ENCODE measurements at regions not wholly inside any gene's neighbourhood (a gene's known extent, or its start where the extent isn't known, plus 50 kb on each side); places are given as distances from the start of the nearest gene placed in this dataset.

GRCh38 chr14:101363880-101364391 is 197.4 kb upstream of the DIO3 start:
- no peak for DNase-seq

DNA sequence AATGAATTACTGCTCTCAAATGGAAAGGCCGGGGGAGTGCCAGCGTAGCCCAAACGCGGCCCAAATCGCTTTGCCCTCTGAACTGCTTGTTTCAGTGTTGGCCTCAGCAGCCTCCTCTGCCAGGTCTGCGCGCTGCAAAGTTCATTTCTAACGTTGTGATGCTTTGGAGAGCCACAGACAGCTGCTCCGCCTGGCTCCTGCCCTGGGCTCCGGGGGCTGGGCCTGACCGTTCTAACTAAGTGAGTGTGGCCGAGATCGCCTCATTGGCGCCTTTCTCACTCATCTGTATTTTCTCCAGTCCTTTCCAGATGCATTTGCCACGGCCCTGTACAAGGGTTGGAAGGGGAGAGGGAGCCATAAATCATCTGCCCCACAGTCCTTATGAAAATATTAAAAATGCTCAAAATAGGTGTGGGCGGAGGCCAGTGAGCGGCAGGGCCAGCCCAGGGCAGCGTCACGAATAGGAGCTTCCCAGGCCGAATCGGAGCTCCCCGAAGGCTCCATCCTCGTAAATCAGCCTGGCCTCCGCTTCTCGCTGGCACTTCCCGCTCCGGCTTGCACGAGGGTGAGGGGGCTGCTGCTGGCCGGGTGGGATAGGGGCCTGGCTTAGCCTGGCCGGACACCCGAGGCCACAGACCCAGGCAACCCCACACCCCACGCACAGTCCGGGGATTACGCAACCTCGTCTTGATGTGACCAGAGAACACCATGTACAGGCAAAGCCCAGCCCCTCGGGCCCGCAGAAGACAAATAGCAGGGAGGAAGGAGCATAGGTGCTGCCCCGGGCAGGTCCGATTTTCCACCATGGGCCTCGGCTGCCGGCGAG is 196.6 kb upstream of the DIO3 start:
- DNase-seq = no peak

- no peak for DNase-seq
These were observed 195.8 kb upstream of the DIO3 start for GRCh38 chr14:101365329-101366158.

GRCh38 chr14:101367421-101368261 is 193.7 kb upstream of the DIO3 start:
- no peak for DNase-seq

DNA sequence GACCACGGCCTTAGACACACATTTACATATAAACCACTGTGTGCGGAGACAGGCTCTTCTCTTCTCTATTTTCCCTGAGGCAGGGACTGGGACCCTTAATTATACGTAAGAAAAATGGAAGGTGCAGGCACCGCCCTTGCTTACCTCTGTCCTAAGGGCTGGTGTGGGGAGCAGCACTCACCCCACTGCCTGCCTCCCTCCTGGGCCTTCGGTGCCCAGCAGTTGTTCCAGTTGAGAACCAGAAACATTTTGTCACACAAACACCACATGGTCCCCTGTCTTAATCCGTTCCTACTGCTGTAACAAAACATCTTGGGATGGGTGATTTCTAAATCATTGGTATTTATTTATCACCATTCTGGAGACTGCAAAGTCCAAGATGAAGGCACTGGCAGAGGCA is 192.7 kb upstream of the DIO3 start:
- no peak for DNase-seq

DNA sequence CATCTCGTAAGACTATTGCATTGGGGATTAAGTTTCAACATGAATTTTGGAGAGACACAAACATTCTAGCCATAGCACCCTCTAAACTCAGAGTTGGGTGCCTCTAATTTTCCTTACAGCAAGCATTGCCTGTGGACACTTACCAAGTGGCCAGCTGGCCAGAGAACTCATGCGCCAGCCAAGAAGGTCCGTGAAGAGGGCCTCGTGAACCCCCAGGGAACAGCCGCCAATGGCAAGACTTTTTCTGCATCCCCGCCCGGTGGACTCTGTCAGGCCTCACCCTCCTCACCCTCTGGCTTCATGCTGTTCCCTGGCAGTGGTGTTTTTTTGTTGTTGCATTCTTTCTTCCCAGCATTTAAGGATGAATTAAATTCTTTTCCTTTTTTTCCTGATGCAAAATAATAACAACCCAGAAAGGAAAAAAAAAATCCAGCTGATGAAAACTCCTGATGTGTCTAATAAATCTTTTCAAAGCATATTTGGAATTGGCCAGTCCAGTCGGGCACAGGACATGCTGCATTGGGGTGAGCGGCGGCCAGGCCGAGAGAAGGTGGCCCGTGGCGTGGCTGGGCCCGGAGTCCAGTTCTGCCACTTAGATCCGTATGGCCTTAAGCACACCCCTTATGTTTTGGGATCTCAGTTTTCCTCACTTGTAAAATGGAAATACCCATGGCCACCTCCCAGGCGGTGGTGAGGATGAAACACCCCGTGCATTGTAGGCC is 191.9 kb upstream of the DIO3 start:
- DNase-seq = no peak

- no peak for DNase-seq
These were observed 191.2 kb upstream of the DIO3 start for GRCh38 chr14:101369916-101370592.

DNA sequence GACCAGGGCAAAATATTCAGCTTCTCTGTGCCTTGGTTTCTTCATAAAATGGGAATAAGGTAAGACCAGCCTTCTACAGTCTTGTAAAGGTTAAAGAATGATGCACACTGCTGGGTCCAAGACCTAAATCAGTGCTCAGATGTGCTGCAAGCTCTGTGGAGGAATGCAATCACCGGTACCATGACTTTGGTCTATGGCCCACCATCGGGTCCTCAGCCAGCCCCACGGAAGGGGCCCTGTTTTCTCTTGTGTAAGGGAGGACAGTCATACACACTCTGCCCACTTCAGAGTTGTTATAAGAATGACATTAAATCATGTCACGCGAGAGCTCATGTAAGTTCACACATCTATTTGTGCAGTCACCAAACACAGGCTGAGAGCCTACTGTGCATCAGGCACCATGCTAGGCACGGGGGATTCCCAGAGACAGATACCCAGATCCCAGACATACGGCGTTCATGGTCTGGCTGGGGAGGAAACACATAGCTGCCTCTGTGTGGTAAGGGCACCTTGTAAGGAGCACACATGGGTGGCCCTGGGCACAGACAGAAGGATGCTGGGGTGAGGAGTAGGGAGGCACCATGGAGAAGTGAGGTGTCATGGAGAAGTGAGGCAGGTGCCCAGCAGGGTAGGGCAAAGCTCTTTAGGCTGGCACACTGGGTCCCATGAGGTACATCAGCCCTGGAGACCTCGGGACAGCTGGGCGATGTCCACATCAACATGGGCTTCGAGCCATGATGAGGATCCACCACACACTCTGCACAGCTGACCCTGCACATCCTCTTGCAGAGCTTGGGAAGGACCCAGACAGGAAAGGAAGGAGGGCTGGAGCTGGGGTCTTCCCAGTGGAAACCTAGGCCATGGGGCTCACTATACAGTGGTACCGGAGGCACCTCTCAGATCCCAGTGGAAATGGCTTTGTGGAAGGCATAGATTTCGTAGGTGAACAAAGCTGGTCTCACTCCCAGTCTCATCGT is 190.4 kb upstream of the DIO3 start:
- no peak for DNase-seq

DNA sequence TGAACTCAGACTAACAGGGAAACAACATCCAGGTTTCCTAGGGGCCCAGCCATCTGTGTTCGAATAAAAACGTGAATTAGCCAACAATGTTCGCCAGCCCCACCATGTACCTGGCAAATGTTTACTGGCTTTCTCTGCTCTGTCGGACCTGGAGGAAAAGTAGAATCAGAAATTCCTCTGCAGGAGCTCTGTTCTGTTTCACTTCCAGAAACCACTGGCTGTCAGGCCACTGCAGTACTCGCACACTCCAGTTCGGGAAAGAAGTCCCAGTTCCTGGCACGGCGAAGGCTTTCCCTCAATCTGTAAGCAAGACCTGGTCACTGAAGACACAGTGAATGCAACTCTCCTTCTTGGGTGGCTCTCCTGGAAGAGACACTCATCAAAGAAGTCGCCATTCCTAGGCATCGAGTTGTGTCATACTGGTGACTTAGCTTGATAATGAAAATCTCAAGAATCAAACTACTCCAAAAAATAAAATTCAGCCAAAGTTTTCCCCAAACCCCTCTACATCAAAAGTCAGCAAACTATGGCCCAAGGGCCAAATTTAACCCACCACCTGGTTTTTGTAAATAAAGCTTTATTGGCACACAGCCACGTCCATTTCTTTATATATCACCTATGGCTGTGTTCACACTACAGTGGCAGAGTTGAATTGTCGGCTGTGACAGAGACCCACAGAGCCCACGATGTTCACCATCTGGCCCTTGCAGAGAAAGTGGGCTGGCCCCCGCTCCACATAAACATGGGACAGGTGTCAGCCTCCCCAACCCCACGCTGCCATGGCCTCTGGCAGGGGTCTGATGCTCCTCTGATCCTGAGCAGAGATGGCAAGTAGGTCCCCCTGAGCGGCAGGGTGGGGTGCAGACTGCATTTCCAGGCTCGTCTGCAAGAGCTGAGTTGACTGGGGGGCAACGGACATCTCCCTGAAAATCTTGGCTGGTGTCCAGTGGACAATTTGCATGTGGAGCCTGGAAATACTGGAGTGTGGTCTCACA is 189.2 kb upstream of the DIO3 start:
- DNase-seq = no peak

- no peak for DNase-seq
These were observed 188.2 kb upstream of the DIO3 start for GRCh38 chr14:101372894-101373620.

- no peak for DNase-seq
These were observed 187.5 kb upstream of the DIO3 start for GRCh38 chr14:101373690-101374295.

DNA sequence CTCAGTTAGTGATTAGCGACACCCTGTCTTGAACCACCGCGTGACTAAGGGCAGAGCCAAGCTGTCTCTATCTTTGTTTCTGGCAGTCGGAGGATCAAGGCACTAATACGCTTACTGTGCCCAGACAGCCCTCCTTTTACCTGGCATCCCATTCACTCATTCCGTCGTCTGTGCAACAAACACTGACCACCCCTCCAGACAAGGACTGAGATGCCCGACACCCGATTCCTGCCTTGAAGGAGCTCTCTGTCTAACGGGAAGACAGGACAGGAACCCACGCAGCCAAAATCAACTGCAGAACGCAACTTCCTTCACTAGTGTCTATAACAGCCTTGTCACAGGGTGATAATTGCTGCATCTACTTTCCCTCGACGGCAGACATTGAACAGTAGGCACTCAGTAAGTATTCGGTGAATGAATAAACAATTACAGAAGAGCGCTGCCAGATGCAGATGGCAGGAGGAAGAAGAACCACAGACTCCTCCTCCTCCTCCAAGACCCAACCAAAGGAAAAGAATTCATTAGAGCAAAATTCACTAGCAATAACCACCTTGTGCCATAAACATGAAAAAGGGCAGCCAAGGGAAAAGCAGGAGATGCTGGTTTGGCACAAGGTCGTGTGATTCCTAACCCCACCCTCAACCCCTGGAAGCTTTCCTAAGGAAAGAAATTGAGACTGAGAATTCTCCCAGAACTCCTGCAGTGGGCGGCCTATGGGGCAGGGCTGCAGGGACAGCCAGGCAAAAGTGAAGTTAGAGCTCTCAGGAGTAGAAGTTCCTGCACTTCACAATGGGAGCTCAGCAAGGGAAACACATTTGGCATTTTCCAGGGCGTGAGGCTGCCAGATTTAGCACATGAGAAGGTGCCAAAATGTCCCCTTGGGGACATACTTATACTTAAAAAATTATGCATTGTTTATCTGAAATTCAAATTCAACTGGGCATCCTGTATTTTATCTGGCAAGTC is 186.6 kb upstream of the DIO3 start:
- no peak for DNase-seq

DNA sequence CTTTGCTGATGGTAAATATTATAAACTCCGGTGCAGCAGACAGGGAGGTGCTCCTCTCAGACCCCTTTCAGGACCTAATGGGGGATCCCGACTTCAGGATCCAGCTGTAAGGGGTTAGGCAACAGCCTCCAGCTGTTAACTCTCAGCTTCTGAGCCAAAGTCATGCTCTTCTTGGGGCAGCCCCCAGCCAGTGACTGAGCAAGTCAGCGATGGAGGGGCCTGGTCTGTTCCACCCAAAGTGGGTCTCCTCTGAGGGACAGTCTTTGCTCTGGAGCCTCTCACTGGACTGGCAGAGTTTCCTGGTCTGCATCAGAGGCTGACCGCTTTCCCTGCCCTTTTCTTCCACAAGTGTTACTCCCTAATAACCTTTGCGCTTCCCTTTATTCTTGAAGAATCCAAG is 184.2 kb upstream of the DIO3 start:
- DNase-seq = no peak

DNA sequence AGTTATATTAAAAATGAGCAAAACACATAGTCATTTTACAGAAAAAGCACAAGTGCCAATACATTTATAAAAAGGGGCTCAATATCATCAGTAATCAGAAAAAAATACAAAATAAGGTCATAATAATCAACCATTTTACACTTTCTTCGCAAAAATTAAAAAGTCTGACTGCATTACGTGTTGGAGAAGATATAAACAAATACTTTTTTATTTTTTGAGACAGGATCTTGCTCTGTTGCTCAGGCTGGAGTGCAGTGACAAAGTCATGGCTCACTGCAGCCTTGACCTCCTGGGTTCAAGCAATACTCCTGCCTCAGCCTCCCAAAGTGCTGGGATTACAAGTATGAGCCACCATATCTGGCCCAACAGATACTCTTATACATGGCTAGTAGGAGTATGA is 181.5 kb upstream of the DIO3 start:
- no peak for DNase-seq

DNA sequence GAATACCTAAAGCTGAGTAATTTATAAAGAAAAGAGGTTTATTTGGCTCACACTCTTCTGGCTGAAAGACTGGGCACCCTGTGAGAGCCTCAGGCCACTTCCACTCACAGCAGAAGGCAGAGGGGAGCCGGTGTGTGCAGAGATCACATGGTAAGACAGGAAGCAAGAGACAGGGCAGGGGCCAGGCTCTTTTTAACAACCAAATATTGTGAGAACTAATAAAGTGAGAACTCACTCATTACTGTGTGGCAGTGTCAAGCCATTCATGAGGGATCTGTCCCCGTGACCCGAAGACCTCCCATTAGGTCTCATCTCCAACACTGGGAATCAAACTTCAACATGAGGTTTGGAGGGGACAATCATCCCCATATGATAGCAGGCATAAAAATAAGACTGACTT is 180.8 kb upstream of the DIO3 start:
- DNase-seq = no peak

DNA sequence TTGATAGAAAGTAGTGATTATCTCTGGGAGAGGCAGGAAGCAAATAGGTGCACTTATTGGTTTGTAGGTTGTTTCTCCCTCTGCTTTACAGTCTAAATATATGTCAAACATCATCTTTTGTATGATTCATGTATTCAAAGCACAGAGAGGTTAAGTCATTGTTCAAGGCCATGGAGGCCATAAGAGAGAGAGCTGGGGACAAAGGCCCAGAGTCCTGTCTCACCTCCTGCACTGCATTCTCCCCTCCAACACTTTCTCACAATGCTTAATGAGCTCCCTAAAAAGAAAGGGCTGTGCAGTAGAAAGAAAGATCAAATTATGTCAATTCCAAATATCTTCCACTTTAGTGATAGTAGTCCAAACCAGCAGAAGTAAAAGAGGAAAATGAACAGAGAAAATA is 180.4 kb upstream of the DIO3 start:
- no peak for DNase-seq

Data from SHP77 treated with DMSO at 0.1 percent for 48 hours (cell line).